Uterus (tissue), 2 donors: ENCODE measurements at regions not wholly inside any gene's neighbourhood (a gene's known extent, or its start where the extent isn't known, plus 50 kb on each side); places are given as distances from the start of the nearest gene placed in this dataset.

ENCODE experiments used
- CTCF ChIP-seq, 4 experiments: fragments of 200-600 bp in 2 of 4; fragments of 450-650 bp in 2 of 4; sonication (generic) in 2 of 4; IDR thresholded peaks; one replicate each; pipeline ENCODE4 v1.5.1; 2016 to 2019; ENCODE audit warnings: antibody characterized with exemption in 4 of 4, mild to moderate bottlenecking in 2 of 4, moderate library complexity in 1 of 4
- POLR2A ChIP-seq, 2 donors: fragments of 450-650 bp; IDR thresholded peaks; one replicate each; pipeline ENCODE4 v1.6.1; 2016; ENCODE audit warnings: antibody characterized with exemption in 2 of 2, mild to moderate bottlenecking in 1 of 2, moderate library complexity in 1 of 2

GRCh38 chr11:106389101-106389500, 311.6 kb downstream of the AASDHPPT start:
- TF ChIP-seq CTCF (IDR thresholded peaks at IDR 0.05) (no peak), POLR2A (IDR thresholded peaks at IDR 0.05) (no peak)
